ENCODE measurements at regions not wholly inside any gene's neighbourhood (a gene's known extent, or its start where the extent isn't known, plus 50 kb on each side); places are given as distances from the start of the nearest gene placed in this dataset.

GRCh38 chr15:81914734-81915256 lies 131.0 kb downstream of the MEX3B start:
- no peak for TF ChIP-seq CTCF (IDR thresholded peaks at IDR 0.05; ENCODE audit: low read depth, low read length)
- TF ChIP-seq MAX (IDR thresholded peaks at IDR 0.05; ENCODE audit: low read depth, low read length), result no peak
- TF ChIP-seq POLR2A (IDR thresholded peaks at IDR 0.05; ENCODE audit: extremely low read depth, insufficient read length), result no peak
- no peak for TF ChIP-seq MYC (IDR thresholded peaks at IDR 0.05; ENCODE audit: low read depth, low read length)
- no peak for DNase-seq (ENCODE audit: low read depth)
- no peak overlapping the region for H3K4me3 ChIP-seq (ENCODE audit: low read depth, low read length)

- DNase-seq (ENCODE audit: low read depth), result no peak
- H3K4me3 ChIP-seq (ENCODE audit: low read depth, low read length), result no peak overlapping the region
- TF ChIP-seq MAX (IDR thresholded peaks at IDR 0.05; ENCODE audit: low read depth, low read length) (no peak), CTCF (IDR thresholded peaks at IDR 0.05; ENCODE audit: low read depth, low read length) (no peak), MYC (IDR thresholded peaks at IDR 0.05; ENCODE audit: low read depth, low read length) (no peak), POLR2A (IDR thresholded peaks at IDR 0.05; ENCODE audit: extremely low read depth, insufficient read length) (no peak)
These were observed 131.5 kb downstream of the MEX3B start for GRCh38 chr15:81914333-81914732.

- no peak for DNase-seq (ENCODE audit: low read depth)
These were observed 134.5 kb downstream of the MEX3B start for GRCh38 chr15:81911022-81911971.

GRCh38 chr15:81910355-81911021 lies 135.3 kb downstream of the MEX3B start:
- H3K4me3 ChIP-seq (ENCODE audit: low read depth, low read length), result no peak overlapping the region
- TF ChIP-seq POLR2A (IDR thresholded peaks at IDR 0.05; ENCODE audit: extremely low read depth, insufficient read length) (no peak), CTCF (IDR thresholded peaks at IDR 0.05; ENCODE audit: low read depth, low read length) (no peak), MAX (IDR thresholded peaks at IDR 0.05; ENCODE audit: low read depth, low read length) (no peak), MYC (IDR thresholded peaks at IDR 0.05; ENCODE audit: low read depth, low read length) (no peak)
- DNase-seq (ENCODE audit: low read depth), result no peak

More at GRCh38 chr15:81911022-81911971, 134.5 kb downstream of the MEX3B start:
- no peak overlapping the region for H3K4me3 ChIP-seq (ENCODE audit: low read depth, low read length)
- TF ChIP-seq MAX (IDR thresholded peaks at IDR 0.05; ENCODE audit: low read depth, low read length), result no peak
- no peak for TF ChIP-seq MYC (IDR thresholded peaks at IDR 0.05; ENCODE audit: low read depth, low read length)
- no peak for TF ChIP-seq POLR2A (IDR thresholded peaks at IDR 0.05; ENCODE audit: extremely low read depth, insufficient read length)
- no peak for TF ChIP-seq CTCF (IDR thresholded peaks at IDR 0.05; ENCODE audit: low read depth, low read length)

- DNase-seq (ENCODE audit: low read depth), result no peak
- no peak for TF ChIP-seq MYC (IDR thresholded peaks at IDR 0.05; ENCODE audit: low read depth, low read length)
- no peak for TF ChIP-seq CTCF (IDR thresholded peaks at IDR 0.05; ENCODE audit: low read depth, low read length)
- no peak for TF ChIP-seq POLR2A (IDR thresholded peaks at IDR 0.05; ENCODE audit: extremely low read depth, insufficient read length)
- TF ChIP-seq MAX (IDR thresholded peaks at IDR 0.05; ENCODE audit: low read depth, low read length), result no peak
- H3K4me3 ChIP-seq (ENCODE audit: low read depth, low read length), result no peak overlapping the region
These were observed 136.8 kb downstream of the MEX3B start for GRCh38 chr15:81909011-81909358.

Data from NB4 (cell line).